GM12878 (cell line): ENCODE measurements at regions not wholly inside any gene's neighbourhood (a gene's known extent, or its start where the extent isn't known, plus 50 kb on each side); places are given as distances from the start of the nearest gene placed in this dataset.

Source experiments
- CTCF ChIP-seq, 3 experiments: IDR thresholded peaks in 2 of 3; conservative IDR thresholded peaks in 1 of 3; 2 replicates each; pipeline ENCODE4 v1.5.1; 2011; ENCODE audit warnings: low read depth in 3 of 3, low read length in 3 of 3, mild to moderate bottlenecking in 3 of 3, control low read depth in 2 of 3, moderate library complexity in 2 of 3, inconsistent platforms in 1 of 3, mixed read lengths in 1 of 3; ENCODE audit not compliant: control insufficient read depth in 2 of 3, insufficient read depth in 1 of 3; ENCODE audit errors: extremely low read depth in 1 of 3
- SIX5 ChIP-seq: IDR thresholded peaks from 2 replicates; pipeline ENCODE4 v1.6.1; 2011; ENCODE audit warnings: mild to moderate bottlenecking, low read depth, low read length, moderate library complexity; ENCODE audit not compliant: severe bottlenecking
- ZNF274 ChIP-seq: IDR thresholded peaks from one replicate; pipeline ENCODE4 v1.8.0; 2011; ENCODE audit not compliant: insufficient read length, insufficient read depth

DNA sequence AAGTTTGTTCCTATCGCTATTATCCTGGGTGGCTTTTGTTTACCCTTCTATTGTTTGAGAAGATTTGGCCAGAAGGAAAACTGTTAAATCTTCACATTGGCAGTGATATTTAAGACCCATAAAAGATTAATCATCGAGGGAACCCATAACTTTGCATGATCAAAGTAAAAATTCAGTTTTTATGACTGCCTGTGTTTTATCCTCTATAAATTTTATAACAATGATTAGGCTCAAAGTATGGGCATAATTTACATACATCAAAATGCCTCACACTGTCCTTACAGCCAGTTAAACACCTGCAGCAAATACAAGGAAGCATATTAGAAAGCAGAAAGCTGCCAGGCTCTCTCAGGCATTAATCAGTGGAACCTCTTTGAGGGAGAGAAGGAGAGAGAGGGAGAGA lies 289.1 kb downstream of the ICOS start:
- no peak for TF ChIP-seq CTCF (IDR thresholded peaks at IDR 0.05 in 2 of 3, conservative IDR thresholded peaks at IDR 0.05 in 1 of 3; ENCODE audit: control insufficient read depth in 2 of 3, extremely low read depth in 1 of 3, insufficient read depth in 1 of 3, low read depth in 3 of 3, low read length in 3 of 3)
- no peak for TF ChIP-seq ZNF274
- no peak for TF ChIP-seq SIX5
